Caco-2 (cell line): ENCODE measurements at regions not wholly inside any gene's neighbourhood (a gene's known extent, or its start where the extent isn't known, plus 50 kb on each side); places are given as distances from the start of the nearest gene placed in this dataset.

Experiments used
- BruUV-seq: library from RNA; stranded (reverse); fragments of 400-500 nt; replicated peaks from 2 replicates; lab custom pipeline; 2021; lab: Mats Ljungman, UMichigan
- CTCF ChIA-PET: fragments of 300-600 bp; sonication (Branson Sonifier 250); formaldehyde crosslinking; loops from one replicate; lab custom pipeline; 2022; ENCODE audit warnings: antibody characterized with exemption; lab: Charles Lee
- POLR2A ChIA-PET: fragments of 300-600 bp; sonication (Branson Sonifier 250); formaldehyde crosslinking; loops from one replicate; lab custom pipeline; 2022; ENCODE audit warnings: antibody characterized with exemption; lab: Charles Lee
- DNase-seq, 2 experiments: peaks; one replicate each; pipeline versions ENCODE4 v3.0.0 to v3.0.0-alpha.2; 2020 to 2022
- H3K27me3 ChIP-seq: replicated peaks from 2 replicates; pipeline ENCODE4 v1.6.0; 2011; ENCODE audit warnings: low read length; ENCODE audit not compliant: control insufficient read depth, insufficient read depth
- H3K36me3 ChIP-seq: 2 replicates; pipeline ENCODE4 v1.5.1; 2011; ENCODE audit warnings: low read length; ENCODE audit not compliant: control insufficient read depth, insufficient read depth
- H3K4me1 ChIP-seq: fragments of 250-450 bp; sonication (Bioruptor Pico); 2 replicates; pipeline ENCODE4 v1.5.1; 2020; ENCODE audit warnings: mild to moderate bottlenecking
- H3K4me3 ChIP-seq: 2 replicates; pipeline ENCODE4 v1.5.1; 2011; ENCODE audit warnings: low read depth, mild to moderate bottlenecking, control low read depth, low read length
- H3K9me3 ChIP-seq: fragments of 250-450 bp; sonication (Bioruptor Pico); 2 replicates; pipeline ENCODE4 v1.5.1; 2020; ENCODE audit warnings: mild to moderate bottlenecking, moderate library complexity
- H3K27ac Mint-ChIP-seq: one replicate; pipeline ENCODE4 v1.8.0; 2022; ENCODE audit warnings: mixed read lengths; ENCODE audit not compliant: unreplicated experiment
- H3K27me3 Mint-ChIP-seq: one replicate; pipeline ENCODE4 v1.8.0; 2022; ENCODE audit warnings: mixed read lengths; ENCODE audit not compliant: insufficient read depth, unreplicated experiment
- H3K36me3 Mint-ChIP-seq: one replicate; pipeline ENCODE4 v1.8.0; 2022; ENCODE audit warnings: mild to moderate bottlenecking, mixed read lengths; ENCODE audit not compliant: insufficient read depth, unreplicated experiment
- H3K4me1 Mint-ChIP-seq: one replicate; pipeline ENCODE4 v1.8.0; 2022; ENCODE audit warnings: low read depth, mixed read lengths; ENCODE audit not compliant: unreplicated experiment
- H3K4me3 Mint-ChIP-seq: one replicate; pipeline ENCODE4 v1.8.0; 2022; ENCODE audit warnings: mild to moderate bottlenecking, moderate library complexity, mixed read lengths; ENCODE audit not compliant: unreplicated experiment
- H3K9me3 Mint-ChIP-seq: one replicate; pipeline ENCODE4 v1.8.0; 2022; ENCODE audit warnings: mixed read lengths; ENCODE audit not compliant: unreplicated experiment
- CTCF ChIP-seq, 2 experiments: fragments of 200-600 bp in 1 of 2; IDR thresholded peaks; 1 replicate in 1 of 2; 2 replicates in 1 of 2; pipeline versions ENCODE4 v1.5.1 to v1.8.0; 2011 to 2022; ENCODE audit warnings: antibody characterized with exemption in 1 of 2, control low read depth in 1 of 2, inconsistent platforms in 1 of 2, low read depth in 1 of 2, low read length in 1 of 2, mild to moderate bottlenecking in 1 of 2, moderate library complexity in 1 of 2; ENCODE audit not compliant: insufficient read depth in 1 of 2, severe bottlenecking in 1 of 2, unreplicated experiment in 1 of 2
- intact Hi-C: fragments of 100-400 bp; cut with micrococcal nuclease; formaldehyde crosslinking; loops from one replicate; pipeline ENCODE4 v1.10.0; 2022; ENCODE audit not compliant: unreplicated experiment

- no peak overlapping the region for H3K4me3 ChIP-seq
- no peak overlapping the region for H3K4me3 Mint-ChIP-seq
- H3K36me3 Mint-ChIP-seq = no peaks in the 10 kb centered on the region
- intact Hi-C loops = no loop called here
- H3K27me3 Mint-ChIP-seq = peaks cover 3% of the 10 kb centered on the region
- H3K27me3 ChIP-seq = no peaks in the 10 kb centered on the region
- no peaks in the 10 kb centered on the region for H3K9me3 Mint-ChIP-seq
- H3K27ac Mint-ChIP-seq = no peak overlapping the region
- H3K4me1 Mint-ChIP-seq = no peaks in the 10 kb centered on the region
- ChIA-PET POLR2A (no interaction called here), CTCF (no interaction called here)
- DNase-seq = no peak
- H3K4me1 ChIP-seq = no peaks in the 10 kb centered on the region
- no TSS peak for BruUV-seq
- no peak for TF ChIP-seq CTCF (IDR thresholded peaks at IDR 0.05; ENCODE audit: insufficient read depth in 1 of 2, low read depth in 1 of 2, low read length in 1 of 2, severe bottlenecking in 1 of 2, unreplicated experiment in 1 of 2)
- no peaks in the 10 kb centered on the region for H3K36me3 ChIP-seq
- H3K9me3 ChIP-seq = no peaks in the 10 kb centered on the region
Measured at GRCh38 chr16:59698346-59699020, 964.4 kb upstream of the GOT2 start.

- Histone ChIP-seq H3K4me1 (no peaks in the 10 kb centered on the region), H3K4me3 (no peak overlapping the region), H3K27me3 (no peaks in the 10 kb centered on the region), H3K9me3 (no peaks in the 10 kb centered on the region), H3K36me3 (no peaks in the 10 kb centered on the region)
- H3K27ac Mint-ChIP-seq = no peak overlapping the region
- H3K9me3 Mint-ChIP-seq = no peaks in the 10 kb centered on the region
- BruUV-seq = no TSS peak
- ChIA-PET POLR2A (no interaction called here), CTCF (no interaction called here)
- H3K36me3 Mint-ChIP-seq = no peaks in the 10 kb centered on the region
- H3K27me3 Mint-ChIP-seq = no peaks in the 10 kb centered on the region
- TF ChIP-seq CTCF (IDR thresholded peaks at IDR 0.05; ENCODE audit: insufficient read depth in 1 of 2, low read depth in 1 of 2, low read length in 1 of 2, severe bottlenecking in 1 of 2, unreplicated experiment in 1 of 2) = no peak
- no peak for DNase-seq
- intact Hi-C loops = no loop called here
- no peaks in the 10 kb centered on the region for H3K4me1 Mint-ChIP-seq
- no peak overlapping the region for H3K4me3 Mint-ChIP-seq
Measured at GRCh38 chr16:59697761-59698160, 963.6 kb upstream of the GOT2 start.

- no peaks in the 10 kb centered on the region for H3K9me3 Mint-ChIP-seq
- intact Hi-C loops = no loop called here
- no TSS peak for BruUV-seq
- ChIA-PET CTCF (no interaction called here), POLR2A (no interaction called here)
- Histone ChIP-seq H3K4me1 (no peaks in the 10 kb centered on the region), H3K4me3 (no peak overlapping the region), H3K36me3 (no peaks in the 10 kb centered on the region), H3K9me3 (no peaks in the 10 kb centered on the region), H3K27me3 (no peaks in the 10 kb centered on the region)
- no peak overlapping the region for H3K4me3 Mint-ChIP-seq
- H3K4me1 Mint-ChIP-seq = no peaks in the 10 kb centered on the region
- no peak for DNase-seq
- H3K27ac Mint-ChIP-seq = no peak overlapping the region
- no peaks in the 10 kb centered on the region for H3K36me3 Mint-ChIP-seq
- TF ChIP-seq CTCF (IDR thresholded peaks at IDR 0.05; ENCODE audit: insufficient read depth in 1 of 2, low read depth in 1 of 2, low read length in 1 of 2, severe bottlenecking in 1 of 2, unreplicated experiment in 1 of 2) = no peak
- no peaks in the 10 kb centered on the region for H3K27me3 Mint-ChIP-seq
Measured at GRCh38 chr16:59697236-59697635, 963.1 kb upstream of the GOT2 start.
